B cell (primary cell): ENCODE measurements at regions not wholly inside any gene's neighbourhood (a gene's known extent, or its start where the extent isn't known, plus 50 kb on each side); places are given as distances from the start of the nearest gene placed in this dataset.

Experiments
- EZH2 ChIP-seq: IDR thresholded peaks from 2 replicates; pipeline ENCODE4 v1.6.1; 2012; ENCODE audit warnings: borderline replicate concordance, low read depth, mild to moderate bottlenecking, moderate library complexity, low read length; ENCODE audit not compliant: insufficient read depth, poor library complexity, severe bottlenecking
- TF ChIP-seq, protein P1 (sequence below): fragments of 200-600 bp; IDR thresholded peaks from one replicate; pipeline ENCODE4 v1.8.0; 2022; ENCODE audit warnings: antibody characterized with exemption, mild to moderate bottlenecking

DNA sequence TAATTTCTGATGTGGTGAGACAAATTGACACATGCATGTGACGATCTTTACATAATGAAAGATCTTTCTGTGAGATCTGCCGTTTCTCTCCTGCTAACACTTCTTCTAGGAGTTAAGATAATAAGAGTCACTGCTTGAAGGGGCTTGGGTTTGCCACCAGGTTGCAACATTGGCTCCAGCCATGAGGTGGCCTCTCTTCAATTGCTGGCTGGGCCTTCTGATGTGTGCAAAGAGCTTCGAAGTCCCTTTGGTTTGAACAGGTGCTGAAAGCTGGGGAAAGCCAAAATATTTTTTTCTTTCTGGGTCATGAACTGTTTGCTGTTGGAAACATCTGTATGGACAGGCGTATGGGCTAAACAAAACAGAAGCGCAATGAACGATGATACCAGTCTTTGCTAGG lies 204.1 kb upstream of the SALL1 start:
- TF ChIP-seq, protein P1, sequence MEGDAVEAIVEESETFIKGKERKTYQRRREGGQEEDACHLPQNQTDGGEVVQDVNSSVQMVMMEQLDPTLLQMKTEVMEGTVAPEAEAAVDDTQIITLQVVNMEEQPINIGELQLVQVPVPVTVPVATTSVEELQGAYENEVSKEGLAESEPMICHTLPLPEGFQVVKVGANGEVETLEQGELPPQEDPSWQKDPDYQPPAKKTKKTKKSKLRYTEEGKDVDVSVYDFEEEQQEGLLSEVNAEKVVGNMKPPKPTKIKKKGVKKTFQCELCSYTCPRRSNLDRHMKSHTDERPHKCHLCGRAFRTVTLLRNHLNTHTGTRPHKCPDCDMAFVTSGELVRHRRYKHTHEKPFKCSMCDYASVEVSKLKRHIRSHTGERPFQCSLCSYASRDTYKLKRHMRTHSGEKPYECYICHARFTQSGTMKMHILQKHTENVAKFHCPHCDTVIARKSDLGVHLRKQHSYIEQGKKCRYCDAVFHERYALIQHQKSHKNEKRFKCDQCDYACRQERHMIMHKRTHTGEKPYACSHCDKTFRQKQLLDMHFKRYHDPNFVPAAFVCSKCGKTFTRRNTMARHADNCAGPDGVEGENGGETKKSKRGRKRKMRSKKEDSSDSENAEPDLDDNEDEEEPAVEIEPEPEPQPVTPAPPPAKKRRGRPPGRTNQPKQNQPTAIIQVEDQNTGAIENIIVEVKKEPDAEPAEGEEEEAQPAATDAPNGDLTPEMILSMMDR: no peak
- TF ChIP-seq EZH2: no peak
